GM13976 (cell line): ENCODE measurements at regions not wholly inside any gene's neighbourhood (a gene's known extent, or its start where the extent isn't known, plus 50 kb on each side); places are given as distances from the start of the nearest gene placed in this dataset.
"Not testable (repeated sequence)": the region's sequence is repeated elsewhere in the genome, so short reads cannot be mapped to it uniquely, and the experiment has no call there.

Source experiments
- DNase-seq: peaks from one replicate; pipeline ENCODE4 v3.0.0; 2012; ENCODE audit warnings: low spot score
- in situ Hi-C: fragments of 300-500 bp; cut with MboI; formaldehyde crosslinking; loops from one replicate; pipeline ENCODE4 v1.12.0; 2022; ENCODE audit warnings: low sequenced_read_pairs, mixed read lengths, inconsistent platforms; ENCODE audit not compliant: unreplicated experiment
- TF ChIP-seq, protein P1 (sequence below): IDR thresholded peaks from 2 replicates; pipeline ENCODE4 v1.5.1; 2012; ENCODE audit warnings: borderline replicate concordance, mild to moderate bottlenecking; ENCODE audit not compliant: insufficient read depth; ENCODE audit errors: extremely low read depth, missing control alignments, control extremely low read depth

DNA sequence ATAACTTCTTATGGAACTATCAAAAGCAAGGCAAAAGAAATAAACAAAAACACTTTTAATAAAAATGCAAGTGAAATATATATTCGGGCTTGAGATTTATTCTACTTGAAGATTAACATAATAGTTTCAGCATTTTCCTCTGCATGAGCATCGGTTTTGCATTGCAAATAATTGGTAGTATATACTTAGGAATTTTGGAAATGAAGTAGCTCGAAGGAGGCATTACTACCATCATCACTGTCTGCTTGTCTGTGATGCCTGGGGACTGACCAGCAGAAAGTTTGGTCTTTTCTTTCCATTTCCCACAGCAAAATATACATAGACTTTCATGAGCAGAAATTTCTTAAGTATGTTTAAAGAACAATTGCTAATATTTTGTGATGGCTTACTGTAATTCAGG lies 570.7 kb downstream of the HTR1B start:
- no peak for DNase-seq
- in situ Hi-C loops, result no loop called here
- TF ChIP-seq, protein P1, sequence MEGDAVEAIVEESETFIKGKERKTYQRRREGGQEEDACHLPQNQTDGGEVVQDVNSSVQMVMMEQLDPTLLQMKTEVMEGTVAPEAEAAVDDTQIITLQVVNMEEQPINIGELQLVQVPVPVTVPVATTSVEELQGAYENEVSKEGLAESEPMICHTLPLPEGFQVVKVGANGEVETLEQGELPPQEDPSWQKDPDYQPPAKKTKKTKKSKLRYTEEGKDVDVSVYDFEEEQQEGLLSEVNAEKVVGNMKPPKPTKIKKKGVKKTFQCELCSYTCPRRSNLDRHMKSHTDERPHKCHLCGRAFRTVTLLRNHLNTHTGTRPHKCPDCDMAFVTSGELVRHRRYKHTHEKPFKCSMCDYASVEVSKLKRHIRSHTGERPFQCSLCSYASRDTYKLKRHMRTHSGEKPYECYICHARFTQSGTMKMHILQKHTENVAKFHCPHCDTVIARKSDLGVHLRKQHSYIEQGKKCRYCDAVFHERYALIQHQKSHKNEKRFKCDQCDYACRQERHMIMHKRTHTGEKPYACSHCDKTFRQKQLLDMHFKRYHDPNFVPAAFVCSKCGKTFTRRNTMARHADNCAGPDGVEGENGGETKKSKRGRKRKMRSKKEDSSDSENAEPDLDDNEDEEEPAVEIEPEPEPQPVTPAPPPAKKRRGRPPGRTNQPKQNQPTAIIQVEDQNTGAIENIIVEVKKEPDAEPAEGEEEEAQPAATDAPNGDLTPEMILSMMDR, result no peak

DNA sequence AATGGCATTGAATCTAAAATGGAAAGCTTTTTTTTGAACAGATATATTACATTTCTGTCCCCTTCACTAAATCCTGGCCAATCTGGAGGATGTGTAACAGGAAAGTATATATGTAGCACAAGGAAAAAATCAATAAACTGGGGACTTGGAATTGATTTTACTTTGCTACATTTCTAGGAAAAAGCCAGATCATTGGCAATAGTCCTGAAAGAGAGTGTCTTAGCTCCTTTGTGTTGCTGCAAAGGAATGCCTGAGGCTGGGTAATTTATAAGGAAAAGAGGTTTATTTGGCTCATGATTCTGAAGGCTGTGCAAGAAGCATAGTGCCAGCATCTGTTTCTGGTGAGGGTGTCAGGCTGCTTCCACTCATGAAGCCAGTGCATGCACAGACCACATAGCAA lies 574.9 kb downstream of the HTR1B start:
- TF ChIP-seq, protein P1, result no peak
- in situ Hi-C loops, result no loop called here
- no peak for DNase-seq

DNA sequence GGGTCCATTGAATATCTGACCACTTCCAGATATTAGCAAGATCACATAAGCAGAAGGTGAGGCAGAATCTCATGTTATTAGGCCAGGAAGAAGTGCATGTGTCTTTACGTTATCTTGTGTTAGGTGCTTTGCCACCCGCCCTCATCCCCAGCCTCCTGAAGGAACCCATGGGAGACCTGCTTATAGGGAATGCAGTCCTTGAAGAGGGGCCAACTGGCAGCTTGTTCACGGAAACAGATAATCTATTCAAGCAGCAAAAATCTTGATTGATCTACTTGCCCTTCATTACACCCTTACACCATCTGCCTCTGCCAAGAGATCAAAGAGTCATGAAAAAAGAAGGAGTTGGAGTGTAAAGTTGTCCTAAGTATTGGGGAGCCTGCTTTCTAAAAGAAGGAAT lies 576.4 kb downstream of the HTR1B start:
- TF ChIP-seq, protein P1, result no peak
- in situ Hi-C loops, result no loop called here
- DNase-seq, result no peak

DNA sequence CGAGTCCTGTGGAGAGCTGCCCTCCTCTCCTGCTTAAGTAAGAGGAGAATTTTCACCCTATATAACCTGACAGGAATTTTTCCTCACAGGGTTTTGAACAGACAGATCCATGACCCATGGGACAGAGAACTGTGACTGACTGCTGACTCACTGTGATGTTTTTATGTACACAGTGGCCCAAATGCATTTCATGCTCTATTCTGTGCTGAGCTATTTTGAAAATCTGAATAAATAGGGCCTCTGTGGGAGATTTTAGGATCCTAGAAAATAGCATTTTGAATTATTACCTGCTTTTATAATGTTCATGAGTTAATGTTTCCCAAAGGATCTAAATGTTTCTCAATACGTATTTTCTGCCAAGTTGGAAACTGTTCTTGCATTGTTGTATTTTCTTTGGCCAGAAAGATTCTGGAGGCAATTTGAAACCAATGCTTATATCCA lies 577.4 kb downstream of the HTR1B start:
- in situ Hi-C loops, result no loop called here
- DNase-seq, result no peak
- TF ChIP-seq, protein P1, result no peak

DNA sequence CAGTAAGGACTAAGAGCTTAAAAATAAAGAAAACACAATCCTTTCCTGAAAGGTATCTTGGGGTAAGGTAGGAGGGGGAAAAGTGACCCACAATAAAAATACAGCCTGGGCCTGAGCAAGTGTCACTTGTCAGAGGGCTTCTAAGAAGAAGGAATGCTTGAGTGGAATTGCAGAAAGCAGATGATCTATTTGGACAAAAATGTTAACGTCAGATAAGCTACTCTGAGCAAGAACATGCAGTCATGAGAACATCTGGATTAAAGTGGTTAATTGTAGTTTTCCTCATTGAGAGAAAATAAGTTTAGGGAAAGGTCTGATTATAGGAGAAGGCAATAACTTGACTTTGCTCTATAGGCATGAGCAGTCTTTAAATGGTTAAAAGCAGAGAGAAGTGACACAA lies 581.9 kb downstream of the HTR1B start:
- no peak for DNase-seq
- in situ Hi-C loops, result no loop called here
- TF ChIP-seq, protein P1, result no peak

DNA sequence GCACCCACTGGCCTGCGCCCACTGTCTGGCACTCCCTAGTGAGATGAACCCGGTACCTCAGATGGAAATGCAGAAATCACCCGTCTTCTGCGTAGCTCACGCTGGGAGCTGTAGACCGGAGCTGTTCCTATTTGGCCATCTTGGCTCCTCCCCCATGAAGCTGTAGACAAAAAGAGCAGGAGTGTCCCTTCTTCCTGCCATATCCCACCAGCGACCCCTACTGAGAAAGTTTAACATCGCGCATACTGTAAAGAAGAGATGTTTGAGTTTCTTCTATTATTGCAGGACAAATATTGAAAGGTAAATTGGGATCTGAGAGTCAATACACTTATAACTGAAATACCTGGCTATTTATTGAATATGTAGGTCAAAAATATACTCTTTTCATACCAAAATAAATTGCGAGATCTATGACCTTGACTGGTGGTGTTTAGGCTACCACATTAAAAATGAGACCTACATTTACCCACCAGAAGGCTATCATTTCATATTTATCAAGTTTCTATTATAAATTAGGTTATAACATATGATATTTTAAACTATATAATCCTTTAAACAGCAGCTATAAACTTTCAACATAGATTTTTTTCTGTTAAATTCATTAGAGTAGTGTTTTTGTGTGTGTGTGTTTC lies 586.3 kb downstream of the HTR1B start:
- DNase-seq, result peak; percentile 32
- TF ChIP-seq, protein P1, result no peak
- in situ Hi-C loops, result no loop called here

DNA sequence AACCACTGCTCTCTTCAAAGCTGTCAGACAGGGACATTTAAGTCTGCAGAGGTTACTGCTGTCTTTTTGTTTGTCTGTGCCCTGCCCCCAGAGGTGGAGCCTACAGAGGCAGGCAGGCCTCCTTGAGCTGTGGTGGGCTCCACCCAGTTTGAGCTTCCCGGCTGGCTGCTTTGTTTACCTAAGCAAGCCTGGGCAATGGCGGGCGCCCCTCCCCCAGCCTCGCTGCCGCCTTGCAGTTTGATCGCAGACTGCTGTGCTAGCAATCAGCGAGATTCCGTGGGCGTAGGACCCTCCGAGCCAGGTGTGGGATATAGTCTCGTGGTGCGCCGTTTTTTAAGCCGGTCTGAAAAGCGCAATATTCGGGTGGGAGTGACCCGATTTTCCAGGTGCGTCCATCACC lies 586.9 kb downstream of the HTR1B start:
- DNase-seq, in situ Hi-C loops: not testable (repeated sequence)
